ENCODE measurements at regions not wholly inside any gene's neighbourhood (a gene's known extent, or its start where the extent isn't known, plus 50 kb on each side); places are given as distances from the start of the nearest gene placed in this dataset.

DNA sequence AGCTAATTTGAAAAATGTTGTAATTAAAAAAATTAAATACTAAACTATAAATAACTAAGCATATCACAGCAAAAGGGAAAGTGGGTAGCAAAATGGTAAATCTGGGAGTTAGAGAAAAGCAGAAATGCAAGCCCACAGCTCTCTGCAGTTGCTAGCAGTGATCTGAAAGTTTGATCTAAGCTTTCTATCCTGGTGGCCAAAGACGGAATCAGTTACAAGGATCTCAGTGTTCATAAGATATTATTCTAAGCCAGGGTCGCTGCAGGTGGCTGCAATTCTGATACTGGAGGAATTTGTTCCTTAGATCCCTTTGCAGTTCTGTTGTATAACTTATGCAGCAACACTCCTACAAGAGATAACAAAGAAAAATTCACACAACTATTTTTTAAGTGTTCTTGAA is 363.7 kb downstream of the SETD4 start:
- no peak for DNase-seq (ENCODE audit: low read depth)
- TF ChIP-seq, protein P1, sequence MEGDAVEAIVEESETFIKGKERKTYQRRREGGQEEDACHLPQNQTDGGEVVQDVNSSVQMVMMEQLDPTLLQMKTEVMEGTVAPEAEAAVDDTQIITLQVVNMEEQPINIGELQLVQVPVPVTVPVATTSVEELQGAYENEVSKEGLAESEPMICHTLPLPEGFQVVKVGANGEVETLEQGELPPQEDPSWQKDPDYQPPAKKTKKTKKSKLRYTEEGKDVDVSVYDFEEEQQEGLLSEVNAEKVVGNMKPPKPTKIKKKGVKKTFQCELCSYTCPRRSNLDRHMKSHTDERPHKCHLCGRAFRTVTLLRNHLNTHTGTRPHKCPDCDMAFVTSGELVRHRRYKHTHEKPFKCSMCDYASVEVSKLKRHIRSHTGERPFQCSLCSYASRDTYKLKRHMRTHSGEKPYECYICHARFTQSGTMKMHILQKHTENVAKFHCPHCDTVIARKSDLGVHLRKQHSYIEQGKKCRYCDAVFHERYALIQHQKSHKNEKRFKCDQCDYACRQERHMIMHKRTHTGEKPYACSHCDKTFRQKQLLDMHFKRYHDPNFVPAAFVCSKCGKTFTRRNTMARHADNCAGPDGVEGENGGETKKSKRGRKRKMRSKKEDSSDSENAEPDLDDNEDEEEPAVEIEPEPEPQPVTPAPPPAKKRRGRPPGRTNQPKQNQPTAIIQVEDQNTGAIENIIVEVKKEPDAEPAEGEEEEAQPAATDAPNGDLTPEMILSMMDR (IDR thresholded peaks at IDR 0.05; ENCODE audit: low read depth, low read length), result no peak
- TF ChIP-seq MYC (IDR thresholded peaks at IDR 0.05; ENCODE audit: low read depth, low read length), result no peak
- TF ChIP-seq, protein P2, sequence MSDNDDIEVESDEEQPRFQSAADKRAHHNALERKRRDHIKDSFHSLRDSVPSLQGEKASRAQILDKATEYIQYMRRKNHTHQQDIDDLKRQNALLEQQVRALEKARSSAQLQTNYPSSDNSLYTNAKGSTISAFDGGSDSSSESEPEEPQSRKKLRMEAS (IDR thresholded peaks at IDR 0.05; ENCODE audit: low read depth, low read length), result no peak
- no peak for TF ChIP-seq POLR2A (IDR thresholded peaks at IDR 0.05; ENCODE audit: extremely low read depth, insufficient read length)
- no peak overlapping the region for H3K4me3 ChIP-seq (ENCODE audit: low read depth, low read length)

DNA sequence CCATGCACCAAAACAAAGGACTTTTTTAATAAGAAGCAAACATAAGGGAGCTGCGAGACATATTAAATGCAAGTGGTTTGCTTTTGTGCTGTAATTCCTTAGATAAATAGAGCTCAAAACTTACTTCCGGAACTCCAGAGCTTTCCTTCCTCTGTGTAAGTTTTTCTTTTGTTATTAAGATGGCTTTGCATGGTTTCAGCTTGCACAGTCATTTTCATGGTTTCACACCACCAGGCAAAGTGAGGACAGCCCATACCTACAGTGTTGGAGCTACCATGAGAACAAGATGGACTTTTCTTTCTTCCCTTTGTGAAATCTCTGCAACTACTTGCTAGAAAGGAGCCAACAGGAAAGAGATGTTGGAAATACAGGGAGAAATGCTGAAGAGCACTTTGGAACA is 368.0 kb downstream of the SETD4 start:
- no peak overlapping the region for H3K4me3 ChIP-seq (ENCODE audit: low read depth, low read length)
- TF ChIP-seq MYC (IDR thresholded peaks at IDR 0.05; ENCODE audit: low read depth, low read length) (no peak), POLR2A (IDR thresholded peaks at IDR 0.05; ENCODE audit: extremely low read depth, insufficient read length) (no peak)
- TF ChIP-seq, protein P2 (IDR thresholded peaks at IDR 0.05; ENCODE audit: low read depth, low read length), result no peak
- TF ChIP-seq, protein P1 (IDR thresholded peaks at IDR 0.05; ENCODE audit: low read depth, low read length), result no peak
- no peak for DNase-seq (ENCODE audit: low read depth)

DNA sequence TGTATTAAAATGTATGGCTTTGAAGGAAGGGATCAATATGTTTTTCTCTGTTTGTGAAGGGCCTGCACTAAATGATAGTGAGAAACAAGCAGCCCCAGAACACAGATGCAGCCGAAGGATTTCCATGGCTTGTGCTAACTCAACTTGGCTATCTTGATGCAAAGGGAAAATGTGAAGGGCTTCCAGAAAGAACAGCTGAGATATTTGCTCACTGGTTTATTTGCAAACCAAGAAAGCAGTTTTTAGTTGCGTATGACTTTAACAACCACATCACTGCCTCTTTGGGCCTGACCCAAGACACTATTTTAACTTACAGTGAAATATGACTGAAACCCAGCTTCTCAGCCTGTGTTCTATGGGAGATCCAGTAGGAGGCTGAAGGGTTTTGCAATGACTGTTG is 369.9 kb downstream of the SETD4 start:
- DNase-seq (ENCODE audit: low read depth), result no peak
- H3K4me3 ChIP-seq (ENCODE audit: low read depth, low read length), result no peak overlapping the region
- TF ChIP-seq POLR2A (IDR thresholded peaks at IDR 0.05; ENCODE audit: extremely low read depth, insufficient read length) (no peak), MYC (IDR thresholded peaks at IDR 0.05; ENCODE audit: low read depth, low read length) (no peak)
- TF ChIP-seq, protein P2 (IDR thresholded peaks at IDR 0.05; ENCODE audit: low read depth, low read length), result no peak
- TF ChIP-seq, protein P1 (IDR thresholded peaks at IDR 0.05; ENCODE audit: low read depth, low read length), result no peak

DNA sequence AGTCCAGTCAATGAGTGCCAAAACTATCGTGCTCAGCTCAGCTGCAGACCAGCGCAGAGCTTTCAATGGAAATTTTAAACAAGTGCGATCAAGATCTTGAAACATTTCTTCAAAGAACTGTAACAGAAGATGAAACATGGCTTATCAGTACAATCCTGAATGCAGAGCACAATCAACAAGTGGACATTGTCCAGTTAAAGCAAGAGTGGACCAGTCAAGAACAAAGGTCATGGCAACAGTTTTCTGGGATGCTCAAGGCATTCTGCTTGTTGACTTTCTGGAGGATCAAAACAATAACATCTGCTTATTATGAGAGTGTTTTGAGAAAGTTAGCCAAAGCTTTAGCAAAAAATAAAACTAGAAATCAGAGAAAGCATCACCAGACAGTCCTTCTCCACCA is 374.2 kb downstream of the SETD4 start:
- no peak overlapping the region for H3K4me3 ChIP-seq (ENCODE audit: low read depth, low read length)
- no peak for DNase-seq (ENCODE audit: low read depth)

DNA sequence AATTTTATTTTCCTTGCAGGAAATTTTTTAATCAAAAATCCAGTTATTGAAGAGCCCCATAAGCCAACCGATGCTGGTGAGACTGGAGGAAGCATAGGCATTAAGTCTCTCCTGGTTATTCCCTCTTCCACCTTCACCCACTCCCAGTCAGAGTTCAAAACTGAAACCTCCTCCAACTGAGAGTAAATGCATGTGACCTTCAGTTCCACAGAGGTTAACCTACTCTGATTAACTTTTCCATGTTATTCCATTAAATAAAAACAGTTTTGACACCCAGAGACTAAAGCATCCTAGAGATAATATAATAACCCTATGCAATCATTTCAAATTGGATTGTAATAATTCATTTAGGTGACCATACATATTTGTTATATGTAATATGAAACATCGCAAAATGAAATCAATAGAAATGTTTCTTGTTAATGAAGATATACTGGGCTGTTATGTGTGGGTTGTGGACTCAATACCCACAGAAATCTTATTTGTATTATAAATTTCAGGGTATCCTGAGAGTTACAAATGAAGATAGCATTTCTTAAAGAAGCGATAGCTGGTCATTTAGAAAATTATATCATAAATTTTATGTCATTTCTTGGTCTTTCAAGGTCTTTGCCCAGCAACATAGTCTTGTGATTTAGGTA is 376.5 kb downstream of the SETD4 start:
- TF ChIP-seq, protein P1 (IDR thresholded peaks at IDR 0.05; ENCODE audit: low read depth, low read length), result no peak
- no peak overlapping the region for H3K4me3 ChIP-seq (ENCODE audit: low read depth, low read length)
- DNase-seq (ENCODE audit: low read depth), result no peak

More for the DNA sequence above, 374.2 kb downstream of the SETD4 start:
- TF ChIP-seq, protein P2 (IDR thresholded peaks at IDR 0.05; ENCODE audit: low read depth, low read length), result no peak
- TF ChIP-seq POLR2A (IDR thresholded peaks at IDR 0.05; ENCODE audit: extremely low read depth, insufficient read length), result no peak
- TF ChIP-seq MYC (IDR thresholded peaks at IDR 0.05; ENCODE audit: low read depth, low read length), result no peak
- TF ChIP-seq, protein P1 (IDR thresholded peaks at IDR 0.05; ENCODE audit: low read depth, low read length), result no peak
